Neural cell (in vitro differentiated cells): ENCODE measurements at regions not wholly inside any gene's neighbourhood (a gene's known extent, or its start where the extent isn't known, plus 50 kb on each side); places are given as distances from the start of the nearest gene placed in this dataset.

Source experiments
- H2AFZ ChIP-seq: fragments of 200-600, 300-800 bp; sonication (generic), shearing (Covaris generic); 2 replicates; pipeline ENCODE4 v1.6.0; 2014; ENCODE audit warnings: low read depth, mild to moderate bottlenecking, antibody characterized with exemption, low read length, moderate library complexity
- H3F3A ChIP-seq: fragments of 200-600 bp; shearing (Covaris generic); 2 replicates; pipeline ENCODE4 v1.6.1; 2016; ENCODE audit warnings: mild to moderate bottlenecking, moderate library complexity, mixed read lengths, antibody characterized with exemption, low read length; ENCODE audit not compliant: insufficient read depth, poor library complexity, severe bottlenecking
- H3K27ac ChIP-seq: fragments of 200-600, 300-800 bp; sonication (generic), shearing (Covaris generic); 2 replicates; pipeline ENCODE4 v1.5.1; 2014; ENCODE audit warnings: mild to moderate bottlenecking, low read length, moderate library complexity
- H3K27me3 ChIP-seq: fragments of 300-800, 200-600 bp; sonication (generic), shearing (Covaris generic); 2 replicates; pipeline ENCODE4 v1.6.0; 2014; ENCODE audit warnings: mild to moderate bottlenecking, low read depth, low read length, moderate library complexity; ENCODE audit not compliant: insufficient read depth
- H3K36me3 ChIP-seq: fragments of 300-800, 200-600 bp; sonication (generic), shearing (Covaris generic); 2 replicates; pipeline ENCODE4 v1.5.1; 2014; ENCODE audit warnings: mild to moderate bottlenecking, antibody characterized with exemption, low read length, moderate library complexity; ENCODE audit not compliant: insufficient read depth
- H3K4me2 ChIP-seq: fragments of 300-800, 200-600 bp; sonication (generic), shearing (Covaris generic); 2 replicates; pipeline ENCODE4 v1.6.0; 2014; ENCODE audit warnings: mild to moderate bottlenecking, low read length
- H3K4me3 ChIP-seq: fragments of 300-800, 200-600 bp; sonication (generic), shearing (Covaris generic); 2 replicates; pipeline ENCODE4 v1.5.1; 2014; ENCODE audit warnings: mild to moderate bottlenecking, low read length, moderate library complexity
- H3K79me2 ChIP-seq: fragments of 200-600 bp; shearing (Covaris generic); replicated peaks from 2 replicates; pipeline ENCODE4 v1.6.0; 2014; ENCODE audit warnings: mild to moderate bottlenecking, low read length, moderate library complexity; ENCODE audit not compliant: insufficient read depth
- H3K9ac ChIP-seq: fragments of 300-800, 200-600 bp; sonication (generic), shearing (Covaris generic); 2 replicates; pipeline ENCODE4 v1.6.1; 2016; ENCODE audit warnings: mild to moderate bottlenecking, low read length, mixed read lengths
- H3K9me2 ChIP-seq: fragments of 200-600 bp; shearing (Covaris generic); 2 replicates; pipeline ENCODE4 v1.6.1; 2016; ENCODE audit warnings: mild to moderate bottlenecking, low read length, mixed read lengths; ENCODE audit not compliant: insufficient read depth
- H3K9me3 ChIP-seq: fragments of 200-600, 300-800 bp; sonication (generic), shearing (Covaris generic); 2 replicates; pipeline ENCODE4 v1.6.1; 2016; ENCODE audit warnings: mild to moderate bottlenecking, mixed run types, low read length, moderate library complexity, mixed read lengths
- H4K20me1 ChIP-seq: fragments of 200-600 bp; shearing (Covaris generic); 2 replicates; pipeline ENCODE4 v1.6.1; 2016; ENCODE audit warnings: mild to moderate bottlenecking, mixed run types; ENCODE audit not compliant: insufficient read depth
- CTCF ChIP-seq: fragments of 450-650 bp; IDR thresholded peaks from 2 replicates; pipeline ENCODE4 v1.5.1; 2014; ENCODE audit warnings: antibody characterized with exemption, mild to moderate bottlenecking, moderate library complexity; ENCODE audit not compliant: poor library complexity, severe bottlenecking
- EP300 ChIP-seq: fragments of 450-650 bp; conservative IDR thresholded peaks from 2 replicates; pipeline ENCODE4 v1.6.1; 2014; ENCODE audit warnings: antibody characterized with exemption, mild to moderate bottlenecking, moderate library complexity; ENCODE audit not compliant: poor library complexity, severe bottlenecking
- EZH2 ChIP-seq: fragments of 200-600, 300-800 bp; shearing (Covaris generic), sonication (generic); IDR thresholded peaks from 2 replicates; pipeline ENCODE4 v1.6.1; 2014; ENCODE audit warnings: antibody characterized with exemption, low read length, borderline replicate concordance, mild to moderate bottlenecking; ENCODE audit not compliant: insufficient read depth, poor library complexity, severe bottlenecking
- MXI1 ChIP-seq: fragments of 450-650 bp; conservative IDR thresholded peaks from 2 replicates; pipeline ENCODE4 v1.6.1; 2014; ENCODE audit warnings: antibody characterized with exemption, mild to moderate bottlenecking; ENCODE audit not compliant: poor library complexity, severe bottlenecking
- POLR2AphosphoS5 ChIP-seq: IDR thresholded peaks from 2 replicates; pipeline ENCODE4 v1.6.1; 2012
- RAD21 ChIP-seq: fragments of 450-650 bp; conservative IDR thresholded peaks from 2 replicates; pipeline ENCODE4 v1.6.1; 2014; ENCODE audit warnings: antibody characterized with exemption, mild to moderate bottlenecking, moderate library complexity
- REST ChIP-seq: IDR thresholded peaks from 2 replicates; pipeline ENCODE4 v1.6.1; 2012; ENCODE audit warnings: borderline replicate concordance
- TAF1 ChIP-seq: IDR thresholded peaks from 2 replicates; pipeline ENCODE4 v1.6.1; 2012; ENCODE audit warnings: low read depth

- Histone ChIP-seq H3K9me3 (no peaks in the 10 kb centered on the region), H3K9me2 (no peaks in the 10 kb centered on the region), H3K4me3 (no peak overlapping the region), H3K79me2 (no peaks in the 10 kb centered on the region), H2AFZ (no peak overlapping the region), H4K20me1 (no peaks in the 10 kb centered on the region), H3K4me2 (no peak overlapping the region), H3K27ac (no peak overlapping the region), H3K36me3 (no peaks in the 10 kb centered on the region), H3F3A (no peaks in the 10 kb centered on the region), H3K27me3 (no peaks in the 10 kb centered on the region), H3K9ac (no peak overlapping the region)
- TF ChIP-seq CTCF (no peak), REST (no peak), MXI1 (no peak), EZH2 (no peak), EP300 (no peak), RAD21 (no peak), TAF1 (no peak), POLR2AphosphoS5 (no peak)
Measured at GRCh38 chr18:73797419-73797818, 350.2 kb downstream of the FBXO15 start.

- H3K27me3 ChIP-seq: no peaks in the 10 kb centered on the region
- H3K9ac ChIP-seq: no peak overlapping the region
- TF ChIP-seq POLR2AphosphoS5 (no peak), RAD21 (no peak), MXI1 (no peak)
- H3K9me3 ChIP-seq: no peaks in the 10 kb centered on the region
- no peaks in the 10 kb centered on the region for H3K9me2 ChIP-seq
- H3K36me3 ChIP-seq: no peaks in the 10 kb centered on the region
- H3K4me2 ChIP-seq: no peak overlapping the region
- H3F3A ChIP-seq: no peaks in the 10 kb centered on the region
- no peak overlapping the region for H3K27ac ChIP-seq
- H3K4me3 ChIP-seq: no peak overlapping the region
- no peak overlapping the region for H2AFZ ChIP-seq
- no peaks in the 10 kb centered on the region for H3K79me2 ChIP-seq
- no peaks in the 10 kb centered on the region for H4K20me1 ChIP-seq
Measured at GRCh38 chr18:73793386-73793785, 354.2 kb downstream of the FBXO15 start.

- H2AFZ ChIP-seq: no peak overlapping the region
- H3K4me3 ChIP-seq: no peak overlapping the region
- no peaks in the 10 kb centered on the region for H3K9me3 ChIP-seq
- H3K27ac ChIP-seq: no peak overlapping the region
- no peaks in the 10 kb centered on the region for H3F3A ChIP-seq
- TF ChIP-seq RAD21: no peak
- no peak for TF ChIP-seq CTCF
- no peak for TF ChIP-seq MXI1
- TF ChIP-seq REST: no peak
- H4K20me1 ChIP-seq: no peaks in the 10 kb centered on the region
- no peaks in the 10 kb centered on the region for H3K27me3 ChIP-seq
- no peaks in the 10 kb centered on the region for H3K79me2 ChIP-seq
- H3K36me3 ChIP-seq: no peaks in the 10 kb centered on the region
- no peak overlapping the region for H3K4me2 ChIP-seq
- H3K9me2 ChIP-seq: no peaks in the 10 kb centered on the region
- no peak overlapping the region for H3K9ac ChIP-seq
Measured at GRCh38 chr18:73791081-73791480, 356.6 kb downstream of the FBXO15 start.
